Thyroid gland (tissue), 4 donors: ENCODE measurements at regions not wholly inside any gene's neighbourhood (a gene's known extent, or its start where the extent isn't known, plus 50 kb on each side); places are given as distances from the start of the nearest gene placed in this dataset.

Experiments used
- CTCF ChIP-seq, 6 experiments: fragments of 200-600 bp in 3 of 6; fragments of 450-650 bp in 3 of 6; sonication (generic) in 3 of 6; IDR thresholded peaks; one replicate each; pipeline ENCODE4 v1.5.1; 2016 to 2019; ENCODE audit warnings: antibody characterized with exemption in 6 of 6, mild to moderate bottlenecking in 2 of 6, inconsistent platforms in 1 of 6, moderate library complexity in 1 of 6
- POLR2A ChIP-seq, 2 donors: fragments of 450-650 bp; IDR thresholded peaks; one replicate each; pipeline ENCODE4 v1.6.1; 2017; ENCODE audit warnings: antibody characterized with exemption in 2 of 2, mild to moderate bottlenecking in 2 of 2, moderate library complexity in 1 of 2

- TF ChIP-seq CTCF (IDR thresholded peaks at IDR 0.05): no peak
- TF ChIP-seq POLR2A (IDR thresholded peaks at IDR 0.05): no peak
Observed at GRCh38 chr11:127507851-127508250, 507.3 kb upstream of the KIRREL3 start.
